Cardiac septum (tissue), 1 donor: ENCODE measurements at regions not wholly inside any gene's neighbourhood (a gene's known extent, or its start where the extent isn't known, plus 50 kb on each side); places are given as distances from the start of the nearest gene placed in this dataset.
"Not testable (repeated sequence)": the region's sequence is repeated elsewhere in the genome, so short reads cannot be mapped to it uniquely, and the experiment has no call there.

Experiments
- DNase-seq: peaks from one replicate; pipeline ENCODE4 v3.0.0-alpha.2; 2020; ENCODE audit warnings: low spot score
- intact Hi-C: fragments of 100-400 bp; cut with DNase I; formaldehyde crosslinking; loops from one replicate; pipeline ENCODE4 v1.14.0; 2022
- donor health status: DM: no; HTN: no; CAD: no.

DNA sequence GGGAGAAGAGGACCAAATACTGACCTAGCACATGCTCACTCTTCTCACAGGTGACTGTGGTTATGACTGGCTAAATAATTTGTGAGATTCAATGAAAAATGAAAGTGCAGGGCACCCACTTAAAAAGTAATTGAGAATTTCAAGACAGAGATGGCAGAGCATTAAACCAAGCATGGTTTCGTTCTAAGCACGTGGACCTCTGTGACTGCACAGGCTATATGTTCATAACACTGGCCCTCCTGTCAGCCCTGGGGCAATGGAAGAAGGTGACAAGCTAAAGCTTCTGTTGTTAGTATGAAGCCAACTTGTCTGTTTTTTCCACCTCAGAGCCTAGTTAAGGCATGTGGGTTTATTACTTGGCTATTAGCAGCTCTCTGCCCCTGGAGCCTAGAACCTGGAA, 130.9 kb downstream of the FASLG start:
- DNase-seq = no peak
- intact Hi-C loops = no loop called here

DNA sequence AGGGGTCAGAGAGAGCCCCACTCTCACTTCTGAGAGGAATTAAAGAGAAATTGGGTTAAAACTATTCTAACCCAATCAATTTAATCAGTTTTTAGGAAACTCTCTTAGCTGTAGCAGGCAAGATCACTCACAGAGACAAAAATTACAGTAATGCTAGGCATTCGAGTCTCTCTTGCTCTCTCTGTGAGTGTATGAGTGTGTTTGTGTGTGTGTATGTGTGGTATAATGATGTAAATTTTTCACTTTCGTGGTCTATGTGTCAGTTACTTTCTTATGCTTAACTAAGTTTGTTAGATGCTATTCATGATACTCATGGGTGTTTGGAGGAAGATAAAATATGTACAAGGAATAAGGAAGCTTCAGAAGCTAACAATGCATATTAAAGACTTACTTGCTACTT, 131.3 kb downstream of the FASLG start:
- intact Hi-C loops = no loop called here
- no peak for DNase-seq

DNA sequence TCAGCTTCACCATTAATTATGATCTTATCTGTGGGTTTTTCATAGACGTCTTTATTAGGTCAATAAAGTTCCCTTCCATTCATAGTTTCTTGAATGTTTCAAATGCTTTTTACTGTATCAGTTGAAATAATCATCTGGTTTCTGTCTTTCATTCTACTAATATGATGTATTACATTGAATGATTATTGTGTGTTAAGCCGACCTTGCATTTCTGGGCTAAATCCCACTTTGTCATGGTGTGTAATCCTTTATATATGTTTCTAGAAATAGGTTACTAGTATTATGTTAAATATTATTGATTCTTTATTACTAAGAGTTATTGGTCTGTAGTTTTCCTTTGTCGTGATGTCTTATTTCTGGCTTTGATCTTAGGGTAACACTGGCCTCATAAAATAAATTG, 134.9 kb downstream of the FASLG start:
- intact Hi-C loops = no loop called here
- no peak for DNase-seq

DNA sequence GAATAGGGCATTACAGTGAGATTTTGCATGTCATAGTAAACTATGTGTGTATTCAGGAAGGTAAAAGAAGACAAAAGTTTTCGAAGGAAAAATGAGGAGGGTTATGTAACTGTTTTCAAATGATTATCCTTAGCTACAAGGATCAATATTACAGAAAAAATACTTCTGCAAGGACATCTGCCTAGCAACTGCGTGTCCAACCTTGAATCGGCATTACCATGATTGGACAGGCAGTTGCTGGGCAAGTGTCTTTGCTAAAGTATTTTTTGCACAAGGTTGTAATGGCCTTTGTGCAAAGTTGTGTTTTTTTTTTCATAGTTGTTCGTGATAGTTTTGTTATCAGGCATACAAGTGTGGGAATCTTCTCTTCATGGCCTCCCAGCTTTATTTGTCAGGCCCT, 136.8 kb downstream of the FASLG start:
- no peak for DNase-seq
- intact Hi-C loops = no loop called here

DNA sequence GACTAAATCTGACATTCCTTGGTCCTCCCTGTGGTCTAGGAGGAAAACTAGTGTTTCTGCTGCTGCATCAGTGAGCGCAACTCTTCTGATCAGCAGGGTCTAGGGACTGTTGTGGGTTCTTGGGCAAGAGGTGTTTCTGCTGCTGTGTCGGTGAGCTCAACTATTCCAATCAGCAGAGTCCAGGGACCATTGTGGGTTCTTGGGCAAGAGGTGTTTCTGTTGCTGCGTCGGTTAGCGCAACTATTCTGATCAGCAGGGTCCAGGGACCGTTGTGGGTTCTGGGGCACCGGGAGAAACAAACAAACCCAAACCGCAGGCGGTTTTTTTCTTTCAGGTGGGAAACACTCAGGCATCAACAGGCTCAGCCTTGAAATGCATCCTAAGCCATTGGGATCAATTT, 140.9 kb downstream of the FASLG start:
- intact Hi-C loops, DNase-seq: not testable (repeated sequence)

DNA sequence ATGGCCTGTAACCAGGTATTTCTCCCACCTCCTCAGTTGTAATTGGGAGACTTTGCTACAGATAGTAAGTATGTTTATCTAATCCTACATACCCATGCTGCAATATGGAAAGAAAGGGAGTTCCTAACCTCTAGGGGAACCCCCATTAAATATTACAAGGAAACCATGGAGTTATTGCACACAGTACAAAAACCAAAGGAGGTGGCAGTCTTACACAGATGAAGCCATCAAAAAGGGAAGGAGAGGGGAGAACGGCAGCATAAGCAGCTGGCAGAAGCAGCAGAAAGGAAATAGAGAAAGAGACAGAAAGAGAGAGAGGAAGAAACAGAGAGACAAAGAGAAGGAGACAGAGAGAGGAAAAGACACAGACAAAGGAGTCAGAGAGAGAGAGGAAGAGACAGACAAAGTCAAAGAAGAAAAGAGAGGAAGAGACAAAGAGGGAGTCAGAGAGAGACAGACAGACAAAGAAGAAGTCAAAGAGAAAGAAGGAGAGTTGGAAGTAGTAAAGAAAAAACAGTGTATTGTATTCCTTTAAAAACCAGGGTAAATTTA, 142.9 kb downstream of the FASLG start:
- intact Hi-C loops = no loop called here
- no peak for DNase-seq

DNA sequence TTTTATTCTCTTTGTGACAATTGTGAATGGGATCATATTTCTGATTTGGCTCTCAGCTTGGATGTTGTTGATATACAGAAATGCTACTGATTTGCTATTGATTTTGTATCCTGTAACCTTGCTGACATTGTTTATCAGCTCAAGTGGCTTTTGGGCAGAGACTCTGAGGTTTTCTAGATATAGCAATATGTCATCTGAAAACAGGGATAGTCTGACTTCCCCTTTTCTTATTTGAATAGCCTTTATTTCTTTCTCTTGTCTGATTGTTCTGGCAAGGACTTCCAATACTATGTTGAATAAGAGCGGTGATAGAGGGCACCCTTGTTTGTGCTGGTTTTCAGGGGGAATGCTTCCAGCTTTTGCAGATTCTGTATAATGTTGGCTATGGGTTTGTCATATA, 150.8 kb downstream of the FASLG start:
- intact Hi-C loops = no loop called here
- DNase-seq = no peak

DNA sequence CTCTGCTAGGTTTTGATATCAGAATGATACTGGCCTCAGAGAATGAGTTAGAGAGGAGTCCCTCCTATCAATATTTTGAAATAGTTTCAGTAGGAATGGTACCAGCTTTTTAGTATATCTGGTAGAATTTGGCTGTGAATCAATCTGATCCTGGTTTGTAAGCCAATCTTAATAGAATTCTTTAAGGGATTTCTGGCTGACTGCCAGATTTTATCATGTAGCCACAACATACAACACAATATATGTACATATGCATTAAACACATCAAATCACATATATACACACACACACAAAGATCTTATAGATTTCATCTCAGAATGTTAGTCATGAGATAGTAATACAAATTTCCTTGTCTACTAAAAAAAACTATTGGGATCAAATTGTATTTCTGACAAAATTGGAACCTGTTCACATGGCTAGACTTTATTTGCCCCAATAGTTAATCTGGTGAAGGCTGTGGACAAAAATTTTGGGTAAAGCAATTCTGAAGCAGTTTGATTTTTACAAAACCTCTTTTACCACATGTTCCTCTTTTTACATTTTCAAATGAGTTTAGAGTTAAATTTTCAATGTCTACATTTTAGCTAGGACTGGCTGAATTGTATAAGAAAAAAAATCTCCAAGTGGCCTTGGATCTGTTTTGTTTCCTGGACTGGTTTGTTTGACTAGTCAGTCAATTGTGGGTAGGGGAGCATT, 151.7 kb downstream of the FASLG start:
- intact Hi-C loops = no loop called here
- DNase-seq = no peak

DNA sequence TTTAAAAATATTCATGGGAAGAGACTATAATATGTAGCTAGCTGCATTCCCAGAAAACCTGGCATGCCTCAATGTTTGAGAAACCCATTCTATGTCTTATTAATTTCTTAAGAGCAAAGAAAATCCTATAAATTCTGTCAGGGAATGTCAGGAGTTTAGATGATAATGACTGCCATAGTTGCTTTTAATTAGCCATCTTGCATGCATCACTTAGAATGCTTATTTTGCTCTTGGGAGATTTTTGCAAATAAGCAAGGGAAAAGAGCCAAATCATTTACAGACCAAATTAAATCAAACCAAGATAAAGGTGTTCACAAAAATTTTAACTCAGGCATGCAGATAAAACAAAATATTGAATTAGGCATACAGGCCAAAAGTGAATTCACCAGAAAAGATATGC, 152.8 kb downstream of the FASLG start:
- intact Hi-C loops = no loop called here
- DNase-seq = no peak

DNA sequence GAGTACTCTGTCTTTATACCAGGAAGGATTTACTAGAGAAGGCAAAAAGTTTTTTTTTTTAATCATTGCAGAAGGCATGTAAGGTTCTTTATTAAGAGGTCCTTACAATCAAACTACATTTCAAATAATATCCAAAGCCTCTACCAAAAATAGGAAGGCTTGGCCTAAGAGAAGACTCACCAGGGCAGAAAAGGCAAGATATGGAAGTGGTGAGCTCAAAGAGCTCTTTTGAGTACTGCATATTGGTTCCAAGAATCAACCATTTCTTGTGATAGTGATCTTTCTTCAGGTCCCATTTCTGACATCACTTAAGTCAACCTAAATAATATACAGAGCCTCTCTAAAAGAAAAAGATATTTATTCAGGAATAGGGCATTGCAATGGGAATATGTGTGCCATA, 153.2 kb downstream of the FASLG start:
- intact Hi-C loops = no loop called here
- DNase-seq = no peak

DNA sequence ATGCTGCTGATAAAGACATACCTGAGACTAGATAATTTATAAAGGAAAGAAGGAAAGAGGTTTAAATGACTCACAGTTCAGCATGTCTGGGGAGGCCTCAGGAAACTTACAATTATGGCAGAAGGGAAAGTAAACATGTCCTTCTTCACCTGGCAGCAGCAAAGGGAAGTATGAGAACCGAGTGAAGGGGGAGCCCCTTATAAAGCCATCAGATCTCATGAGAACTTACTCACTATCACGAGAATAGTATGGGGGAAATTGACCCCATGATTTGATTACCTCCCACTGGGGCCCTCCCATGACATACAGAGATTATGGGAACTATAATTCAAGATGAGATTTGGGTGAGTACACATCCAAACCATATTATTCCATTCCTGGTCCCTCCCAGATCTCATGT, 154.4 kb downstream of the FASLG start:
- intact Hi-C loops = no loop called here
- DNase-seq = no peak

DNA sequence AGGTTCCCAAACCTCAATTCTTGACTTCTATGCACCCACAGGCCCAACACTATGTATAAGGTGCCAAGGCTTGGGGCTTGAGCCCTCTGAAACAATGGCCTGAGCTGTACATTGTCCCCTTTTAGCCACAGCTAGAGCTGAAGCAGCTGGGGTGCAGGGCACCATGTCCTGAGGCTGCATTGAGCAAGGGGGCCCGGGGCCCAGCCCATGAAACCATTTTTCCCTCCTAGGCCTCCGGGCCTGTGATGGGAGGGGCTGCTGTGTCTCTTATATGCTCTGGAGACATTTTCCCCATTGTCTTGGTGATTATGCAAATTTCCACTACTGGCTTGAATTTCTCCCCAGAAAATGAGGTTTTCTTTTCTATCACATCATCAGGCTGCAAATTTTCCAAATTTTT, 155.5 kb downstream of the FASLG start:
- no peak for DNase-seq
- intact Hi-C loops = no loop called here

DNA sequence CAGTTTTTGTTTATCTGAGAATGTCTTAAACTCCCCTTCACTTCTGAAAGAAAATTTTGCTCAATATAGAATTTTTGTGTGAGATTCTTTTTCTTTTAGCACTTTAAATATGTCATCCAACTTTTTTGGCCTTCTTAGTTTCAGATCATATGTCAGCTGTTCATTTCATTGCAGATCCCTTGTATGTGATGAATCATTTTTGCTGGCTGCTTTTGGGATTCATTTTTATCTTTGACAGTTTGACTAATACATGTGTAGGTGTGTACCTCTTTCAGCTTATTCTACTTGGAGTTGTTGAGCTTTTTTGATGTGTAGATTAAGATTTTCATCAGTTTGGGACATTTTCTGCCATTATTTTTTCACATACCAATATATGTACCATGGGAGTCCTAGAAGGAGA, 156.8 kb downstream of the FASLG start:
- intact Hi-C loops = no loop called here

DNA sequence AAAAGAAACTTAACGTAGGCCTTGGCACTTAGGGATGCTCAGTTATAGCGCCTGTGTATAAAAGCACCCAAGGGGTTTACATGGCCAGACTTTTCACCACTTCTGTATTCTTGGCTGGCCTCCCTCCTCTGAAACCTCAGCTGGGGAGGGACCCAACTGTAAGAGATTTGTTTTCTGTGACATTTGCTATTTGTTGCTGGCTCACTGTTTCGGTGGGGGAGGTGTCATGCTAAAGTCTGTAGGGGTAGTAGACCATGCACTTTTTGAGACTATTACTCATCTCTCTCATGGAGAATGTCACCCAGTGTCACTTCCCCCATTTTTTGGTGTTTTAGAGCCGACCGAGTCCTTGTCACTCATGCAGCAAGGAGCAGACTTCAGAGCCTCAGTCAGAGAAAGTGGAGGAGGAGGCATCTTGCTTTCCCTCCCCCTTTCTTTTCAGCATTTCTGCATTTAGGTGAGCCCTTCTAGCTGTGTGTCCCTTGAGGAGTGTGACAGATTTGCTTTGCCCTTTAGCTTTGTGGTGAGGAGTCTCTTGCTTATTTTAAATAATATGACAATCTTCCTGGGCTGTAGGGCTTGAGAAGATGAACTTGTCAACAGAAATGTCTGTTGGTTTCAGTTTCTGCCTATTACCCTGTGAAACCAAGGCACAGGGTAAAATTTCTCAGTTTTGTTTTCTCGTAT, 160.1 kb downstream of the FASLG start:
- DNase-seq = no peak
- intact Hi-C loops = no loop called here

More for the DNA sequence above, 156.8 kb downstream of the FASLG start:
- DNase-seq = no peak

DNA sequence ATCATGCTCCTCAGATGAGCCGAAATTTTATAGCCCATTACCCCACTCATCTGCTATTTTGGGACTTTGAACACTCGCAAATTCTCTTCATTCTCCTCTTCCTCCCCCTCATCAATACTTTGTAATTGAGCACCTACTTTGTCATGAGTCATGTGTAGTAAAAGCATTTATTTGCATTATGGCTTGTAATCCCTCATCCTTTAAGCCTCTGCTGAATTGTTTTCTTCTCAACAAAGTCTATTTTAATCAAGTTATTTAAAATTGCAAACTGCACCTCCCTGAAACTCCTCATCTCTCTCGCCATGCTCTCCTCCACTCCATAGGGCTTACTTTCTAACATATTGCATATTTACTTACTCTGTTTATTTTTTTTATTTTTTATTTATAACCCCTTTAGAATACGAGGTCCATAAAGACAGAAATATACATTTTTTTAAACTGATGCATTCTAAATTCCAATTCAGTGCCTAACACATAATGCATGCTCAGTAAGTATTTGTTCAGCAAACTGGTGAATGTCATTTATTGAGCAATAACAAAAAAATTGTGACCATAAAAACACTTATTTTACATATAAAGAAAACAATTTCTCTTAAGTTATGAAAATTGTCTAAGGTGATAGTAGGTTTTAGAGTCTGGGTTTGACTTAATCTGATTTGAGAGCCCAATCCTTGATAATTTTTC, 161.7 kb downstream of the FASLG start:
- intact Hi-C loops = loop anchor here (10.0 kb wide), 1 partner anchor 594 kb away; no protein-coding TSS in a partner anchor
- no peak for DNase-seq

DNA sequence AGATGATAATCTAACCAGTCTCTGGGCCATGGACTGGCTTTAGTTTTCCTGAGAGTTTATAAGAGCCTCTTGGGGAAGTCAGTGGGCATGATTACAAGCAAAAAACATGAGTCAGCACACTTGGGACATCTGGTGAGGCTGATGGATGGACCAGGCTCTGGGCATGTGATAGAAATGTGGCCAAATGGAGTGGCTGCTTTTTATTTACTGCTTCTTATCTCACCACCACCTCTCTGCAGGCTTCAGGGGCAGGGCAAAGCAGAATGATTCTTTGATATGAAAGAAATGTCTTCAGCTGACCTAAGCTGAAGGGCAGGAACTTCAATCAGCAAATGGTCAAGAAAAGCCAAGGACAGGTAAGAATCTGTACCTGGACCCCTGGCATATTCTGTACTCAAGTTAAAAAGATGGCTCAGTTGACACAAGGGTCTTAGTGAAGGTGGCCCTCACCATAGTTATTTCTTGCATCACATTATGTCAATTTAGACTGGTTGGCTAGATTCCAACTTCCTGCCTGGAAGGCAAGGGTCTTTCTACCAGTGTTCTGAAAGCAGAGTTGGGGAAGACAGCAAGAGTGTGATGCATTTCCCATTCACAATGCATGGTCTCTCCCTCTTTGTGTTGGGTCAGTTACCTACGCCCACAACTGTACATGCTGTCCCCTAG, 162.8 kb downstream of the FASLG start:
- intact Hi-C loops = loop anchor here (10.0 kb wide), 1 partner anchor 593 kb away; no protein-coding TSS in a partner anchor
- no peak for DNase-seq

DNA sequence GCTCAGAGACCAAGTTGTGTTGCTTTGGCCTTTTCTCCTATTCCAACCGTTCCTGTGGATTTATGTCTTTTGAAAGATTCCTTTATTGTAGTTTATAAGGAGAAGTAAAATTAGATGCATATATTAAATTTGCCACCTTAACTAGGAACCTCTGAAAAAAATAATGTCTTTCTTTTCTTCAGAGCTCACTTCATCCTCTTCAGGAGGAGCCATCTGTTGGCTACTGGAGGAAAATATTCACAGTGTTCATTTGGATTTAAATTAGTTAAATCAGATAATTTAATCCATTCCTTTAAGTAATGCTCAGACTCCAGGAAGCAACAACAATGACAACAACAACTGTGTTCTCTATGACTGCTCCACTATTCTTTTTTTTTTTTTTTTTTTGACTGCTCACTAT, 164.0 kb downstream of the FASLG start:
- intact Hi-C loops = loop anchor here (10.0 kb wide), 1 partner anchor 592 kb away; no protein-coding TSS in a partner anchor
- no peak for DNase-seq

DNA sequence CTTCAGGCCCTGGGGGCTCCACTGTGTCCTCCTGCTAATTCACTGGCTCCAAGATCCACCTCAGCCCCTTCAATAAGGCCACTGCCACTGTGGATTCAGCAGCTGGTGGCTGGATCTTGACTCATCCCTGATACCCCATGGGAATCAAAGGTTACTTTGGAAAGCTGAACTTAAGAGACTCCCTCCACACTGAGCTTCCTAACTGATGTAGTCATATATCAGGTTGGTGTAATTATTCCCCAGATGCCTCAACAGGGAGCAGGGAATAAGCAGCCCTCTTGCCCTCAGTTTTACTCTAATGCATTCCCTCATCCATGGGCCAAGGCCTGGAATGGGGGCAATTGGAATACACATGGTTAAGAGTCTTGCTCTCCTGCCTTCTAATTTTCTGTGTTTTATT, 164.6 kb downstream of the FASLG start:
- intact Hi-C loops = loop anchor here (10.0 kb wide), 1 partner anchor 591 kb away; no protein-coding TSS in a partner anchor
- DNase-seq = no peak

DNA sequence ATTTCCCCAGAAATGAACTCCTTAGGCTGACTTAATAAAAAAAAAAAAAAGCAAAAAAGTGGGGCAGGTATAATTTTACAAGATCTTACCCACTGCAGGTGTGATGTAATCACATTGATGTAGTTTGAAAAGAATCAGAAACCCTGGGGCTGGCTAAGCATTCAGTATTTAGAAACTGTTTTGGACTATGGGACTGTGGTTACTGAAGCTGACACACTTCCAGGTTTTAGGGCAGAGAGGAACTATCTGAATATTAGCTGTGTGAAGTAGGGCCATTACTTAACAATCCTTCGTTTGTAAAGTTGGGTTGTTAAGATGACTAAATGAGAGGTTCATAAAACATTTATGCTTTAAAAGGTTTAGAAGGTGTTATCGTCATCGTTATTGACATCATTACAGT, 165.3 kb downstream of the FASLG start:
- no peak for DNase-seq
- intact Hi-C loops = loop anchor here (10.0 kb wide), 1 partner anchor 591 kb away; no protein-coding TSS in a partner anchor
